GM10248 (cell line): ENCODE measurements at regions not wholly inside any gene's neighbourhood (a gene's known extent, or its start where the extent isn't known, plus 50 kb on each side); places are given as distances from the start of the nearest gene placed in this dataset.

Experiments
- CTCF ChIA-PET: fragments of 300-600 bp; sonication (Branson Sonifier 250); formaldehyde crosslinking; extraction: SDS; loops from one replicate; lab custom pipeline; 2021; ENCODE audit warnings: antibody characterized with exemption; lab: Yijun Ruan, JAX
- POLR2A ChIA-PET: fragments of 350-650 bp; sonication (Branson Sonifier 250); formaldehyde crosslinking; extraction: SDS; loops from one replicate; lab custom pipeline; 2020; ENCODE audit warnings: antibody characterized with exemption; lab: Yijun Ruan, JAX
- DNase-seq: peaks from one replicate; pipeline ENCODE4 v3.0.0; 2012; ENCODE audit errors: extremely low spot score
- CTCF ChIP-seq: IDR thresholded peaks from 2 replicates; pipeline ENCODE4 v1.5.1; 2012; ENCODE audit warnings: mild to moderate bottlenecking, low read depth; ENCODE audit errors: extremely low read depth, missing control alignments, control extremely low read depth

- no peak for TF ChIP-seq CTCF
- DNase-seq: no peak
- POLR2A ChIA-PET: no interaction called here
- CTCF ChIA-PET: interaction anchor here (1.0 kb wide), 1 partner anchor 34 kb away, joined by 3 read pairs; no protein-coding TSS in a partner anchor
Measured at GRCh38 chr10:123523833-123524232, 142.3 kb upstream of the GPR26 start.

GRCh38 chr10:123526356-123527064 lies 139.6 kb upstream of the GPR26 start:
- POLR2A ChIA-PET: interaction anchor here (1.1 kb wide), 1 partner anchor 373 kb away, joined by 3 read pairs; the partner anchor contains the start of gene BUB3
- TF ChIP-seq CTCF: no peak

GRCh38 chr10:123527151-123527550 lies 139.0 kb upstream of the GPR26 start:
- ChIA-PET POLR2A (no interaction called here), CTCF (interaction anchor here (1.3 to 2.2 kb wide), 4 partner anchors 13 to 37 kb away, joined by 3 to 7 read pairs (median 4); no protein-coding TSS in a partner anchor)
- DNase-seq: no peak
- TF ChIP-seq CTCF: no peak

More at GRCh38 chr10:123526356-123527064, 139.6 kb upstream of the GPR26 start:
- CTCF ChIA-PET: interaction anchor here (1.3 to 2.2 kb wide), 4 partner anchors 12 to 36 kb away, joined by 3 to 7 read pairs (median 4); no protein-coding TSS in a partner anchor
- no peak for DNase-seq

GRCh38 chr10:123529146-123529760 lies 136.9 kb upstream of the GPR26 start:
- CTCF ChIA-PET: interaction anchor here (1.3 kb wide), 1 partner anchor 396 kb away, joined by 3 read pairs; no protein-coding TSS in a partner anchor
- POLR2A ChIA-PET: no interaction called here
- TF ChIP-seq CTCF: no peak
- no peak for DNase-seq

- no peak for TF ChIP-seq CTCF
- POLR2A ChIA-PET: no interaction called here
- CTCF ChIA-PET: interaction anchor here (1.0 to 1.3 kb wide), 2 partner anchors 397 to 399 kb away, joined by 3 read pairs; no protein-coding TSS in a partner anchor
- DNase-seq: no peak
Measured at GRCh38 chr10:123530166-123530870, 135.8 kb upstream of the GPR26 start.

- no peak for DNase-seq
- TF ChIP-seq CTCF: no peak
- ChIA-PET CTCF (interaction anchor here (1.0 kb wide), 1 partner anchor 17 kb away, joined by 3 read pairs; no protein-coding TSS in a partner anchor), POLR2A (no interaction called here)
Measured at GRCh38 chr10:123535386-123535785, 130.8 kb upstream of the GPR26 start.
